Vagina (tissue), 2 donors: ENCODE measurements at regions not wholly inside any gene's neighbourhood (a gene's known extent, or its start where the extent isn't known, plus 50 kb on each side); places are given as distances from the start of the nearest gene placed in this dataset.

Source experiments
- POLR2AphosphoS5 ChIP-seq, 2 donors: sonication (generic); formaldehyde crosslinking; IDR thresholded peaks; one replicate each; pipeline ENCODE4 v1.9.0; 2017; ENCODE audit warnings: antibody characterized with exemption in 2 of 2, mild to moderate bottlenecking in 2 of 2, low read depth in 1 of 2; ENCODE audit not compliant: insufficient read depth in 1 of 2
- TF ChIP-seq, protein P1 (sequence below), 3 experiments: fragments of 450-650 bp in 2 of 3; fragments of 200-600 bp in 1 of 3; sonication (generic) in 1 of 3; IDR thresholded peaks; one replicate each; pipeline ENCODE4 v1.5.1; 2017 to 2019; ENCODE audit warnings: antibody characterized with exemption in 3 of 3, mild to moderate bottlenecking in 2 of 3, moderate library complexity in 2 of 3

GRCh38 chr9:73816905-73817304, 665.2 kb downstream of the ANXA1 start:
- TF ChIP-seq, protein P1, sequence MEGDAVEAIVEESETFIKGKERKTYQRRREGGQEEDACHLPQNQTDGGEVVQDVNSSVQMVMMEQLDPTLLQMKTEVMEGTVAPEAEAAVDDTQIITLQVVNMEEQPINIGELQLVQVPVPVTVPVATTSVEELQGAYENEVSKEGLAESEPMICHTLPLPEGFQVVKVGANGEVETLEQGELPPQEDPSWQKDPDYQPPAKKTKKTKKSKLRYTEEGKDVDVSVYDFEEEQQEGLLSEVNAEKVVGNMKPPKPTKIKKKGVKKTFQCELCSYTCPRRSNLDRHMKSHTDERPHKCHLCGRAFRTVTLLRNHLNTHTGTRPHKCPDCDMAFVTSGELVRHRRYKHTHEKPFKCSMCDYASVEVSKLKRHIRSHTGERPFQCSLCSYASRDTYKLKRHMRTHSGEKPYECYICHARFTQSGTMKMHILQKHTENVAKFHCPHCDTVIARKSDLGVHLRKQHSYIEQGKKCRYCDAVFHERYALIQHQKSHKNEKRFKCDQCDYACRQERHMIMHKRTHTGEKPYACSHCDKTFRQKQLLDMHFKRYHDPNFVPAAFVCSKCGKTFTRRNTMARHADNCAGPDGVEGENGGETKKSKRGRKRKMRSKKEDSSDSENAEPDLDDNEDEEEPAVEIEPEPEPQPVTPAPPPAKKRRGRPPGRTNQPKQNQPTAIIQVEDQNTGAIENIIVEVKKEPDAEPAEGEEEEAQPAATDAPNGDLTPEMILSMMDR (IDR thresholded peaks at IDR 0.05) = no peak
- no peak for TF ChIP-seq POLR2AphosphoS5 (IDR thresholded peaks at IDR 0.05; ENCODE audit: insufficient read depth in 1 of 2, low read depth in 1 of 2)
